Mammary epithelial cell (primary cell): ENCODE measurements at regions not wholly inside any gene's neighbourhood (a gene's known extent, or its start where the extent isn't known, plus 50 kb on each side); places are given as distances from the start of the nearest gene placed in this dataset.

ENCODE experiments used
- CTCF ChIP-seq, 2 donors: IDR thresholded peaks in 1 of 2; conservative IDR thresholded peaks in 1 of 2; 2 replicates each; pipeline ENCODE4 v1.5.1; 2011 to 2012; ENCODE audit warnings: inconsistent platforms in 2 of 2, low read length in 2 of 2, mild to moderate bottlenecking in 2 of 2, control low read depth in 1 of 2, low read depth in 1 of 2; ENCODE audit not compliant: insufficient read depth in 1 of 2; ENCODE audit errors: extremely low read depth in 1 of 2
- EZH2 ChIP-seq: IDR thresholded peaks from 2 replicates; pipeline ENCODE4 v1.6.1; 2012; ENCODE audit warnings: low read length, inconsistent platforms, borderline replicate concordance

- TF ChIP-seq CTCF (conservative IDR thresholded peaks at IDR 0.05 in 1 of 2, IDR thresholded peaks at IDR 0.05 in 1 of 2; ENCODE audit: extremely low read depth in 1 of 2, insufficient read depth in 1 of 2, low read depth in 1 of 2, low read length in 2 of 2): no peak
- no peak for TF ChIP-seq EZH2
These were observed 457.3 kb upstream of the ISX start for GRCh38 chr22:34608540-34609115.
